ENCODE measurements at regions not wholly inside any gene's neighbourhood (a gene's known extent, or its start where the extent isn't known, plus 50 kb on each side); places are given as distances from the start of the nearest gene placed in this dataset.

- TF ChIP-seq NR1H2 (CRISPR knock-in tag; IDR thresholded peaks at IDR 0.05) (no peak), ZNF416 (CRISPR knock-in tag; IDR thresholded peaks at IDR 0.05) (no peak), IRF2 (CRISPR knock-in tag; IDR thresholded peaks at IDR 0.05; ENCODE audit: borderline replicate concordance, low read depth) (no peak), JAZF1 (CRISPR knock-in tag; IDR thresholded peaks at IDR 0.05) (no peak), ZNF396 (CRISPR knock-in tag; IDR thresholded peaks at IDR 0.05; ENCODE audit: borderline replicate concordance) (no peak), ZNF219 (CRISPR knock-in tag; IDR thresholded peaks at IDR 0.05; ENCODE audit: borderline replicate concordance) (no peak), ZNF263 (CRISPR knock-in tag; IDR thresholded peaks at IDR 0.05; ENCODE audit: low read depth) (no peak), FOXK1 (CRISPR knock-in tag; IDR thresholded peaks at IDR 0.05) (no peak)
These were observed 177.0 kb downstream of the PDCD6IP start (continued) for GRCh38 chr3:33975463-33975862.

- ChIA-PET CTCF (no interaction called here), POLR2A (no interaction called here)
- Mint-ChIP-seq H3K9me3 (peaks cover 7% of the 10 kb centered on the region), H3K27me3 (ENCODE audit: low read depth) (no peaks in the 10 kb centered on the region; the same call in 1 of the 2 replicates), H3K36me3 (no peaks in the 10 kb centered on the region), H3K4me1 (no peaks in the 10 kb centered on the region), H3K4me3 (no peak overlapping the region), H3K27ac (no peak overlapping the region)
- TF ChIP-seq AR (CRISPR knock-in tag; IDR thresholded peaks at IDR 0.05) (no peak), ZNF281 (CRISPR knock-in tag; IDR thresholded peaks at IDR 0.05) (no peak)
- ATAC-seq (no peak), DNase-seq (ENCODE audit: low spot score) (no peak)
These were observed 178.8 kb downstream of the PDCD6IP start for GRCh38 chr3:33977227-33977626.

- DNase-seq (ENCODE audit: low spot score) = no peak
- Mint-ChIP-seq H3K27me3 (ENCODE audit: low read depth) (no peaks in the 10 kb centered on the region; the same call in 1 of the 2 replicates), H3K4me3 (no peak overlapping the region), H3K9me3 (no peaks in the 10 kb centered on the region), H3K4me1 (no peaks in the 10 kb centered on the region), H3K27ac (no peak overlapping the region), H3K36me3 (no peaks in the 10 kb centered on the region)
- ChIA-PET POLR2A (interaction anchor here (0.6 kb wide), 1 partner anchor 704 kb away, joined by 4 read pairs; no protein-coding TSS in a partner anchor), CTCF (interaction anchor here (0.7 to 1.4 kb wide), 8 partner anchors 35 to 704 kb away, joined by 3 to 10 read pairs (median 4); no protein-coding TSS in a partner anchor)
- TF ChIP-seq CTCF (IDR thresholded peaks at IDR 0.05) (0 out of 2 replicates have a peak, but pooled peaks have one; percentile 22), RORB (CRISPR knock-in tag; IDR thresholded peaks at IDR 0.05) (no peak)
- ATAC-seq = peak; percentile 88
These were observed 181.8 kb downstream of the PDCD6IP start for GRCh38 chr3:33980252-33980651.

GRCh38 chr3:33982269-33982798 lies 183.9 kb downstream of the PDCD6IP start:
- no peak for DNase-seq (ENCODE audit: low spot score)
- H3K27me3 Mint-ChIP-seq (ENCODE audit: low read depth) = peaks cover 3% of the 10 kb centered on the region; the same call in 1 of the 2 replicates
- no peak overlapping the region for H3K4me3 Mint-ChIP-seq
- CTCF ChIA-PET = no interaction called here
- H3K36me3 Mint-ChIP-seq = no peaks in the 10 kb centered on the region
- H3K4me1 Mint-ChIP-seq = no peaks in the 10 kb centered on the region
- POLR2A ChIA-PET = no interaction called here
- no peak overlapping the region for H3K27ac Mint-ChIP-seq
- peaks cover 4% of the 10 kb centered on the region; the same call in 1 of the 2 replicates for H3K9me3 Mint-ChIP-seq
- ATAC-seq = no peak
- TF ChIP-seq RORB (CRISPR knock-in tag; IDR thresholded peaks at IDR 0.05) (no peak), GRHL2 (CRISPR knock-in tag; IDR thresholded peaks at IDR 0.05; ENCODE audit: insufficient replicate concordance, severe bottlenecking) (no peak), FOXP1 (CRISPR knock-in tag; IDR thresholded peaks at IDR 0.05; ENCODE audit: borderline replicate concordance) (no peak), NR1H2 (CRISPR knock-in tag; IDR thresholded peaks at IDR 0.05) (no peak), NFYB (CRISPR knock-in tag; conservative IDR thresholded peaks at IDR 0.05; ENCODE audit: low read depth) (no peak), ZNF138 (CRISPR knock-in tag; conservative IDR thresholded peaks at IDR 0.05) (no peak), FOXP4 (CRISPR knock-in tag; IDR thresholded peaks at IDR 0.05) (no peak), ZMAT4 (CRISPR knock-in tag; IDR thresholded peaks at IDR 0.05) (no peak)

Data from WTC11 (cell line).